Neutrophil (primary cell): ENCODE measurements at regions not wholly inside any gene's neighbourhood (a gene's known extent, or its start where the extent isn't known, plus 50 kb on each side); places are given as distances from the start of the nearest gene placed in this dataset.
"Not testable (repeated sequence)": the region's sequence is repeated elsewhere in the genome, so short reads cannot be mapped to it uniquely, and the experiment has no call there.

Experiments
- H3K27ac ChIP-seq: fragments of 200-600 bp; sonication (generic); 2 replicates; pipeline ENCODE4 v1.5.1; 2016; ENCODE audit warnings: mild to moderate bottlenecking, moderate library complexity
- H3K27me3 ChIP-seq: fragments of 200-600 bp; sonication (generic); 2 replicates; pipeline ENCODE4 v1.6.0; 2016; ENCODE audit warnings: mild to moderate bottlenecking
- H3K36me3 ChIP-seq: fragments of 200-600 bp; sonication (generic); 2 replicates; pipeline ENCODE4 v1.5.1; 2017
- H3K4me1 ChIP-seq, 2 experiments: fragments of 200-600 bp in 1 of 2; sonication (generic) in 1 of 2; 1 replicate in 1 of 2; 2 replicates in 1 of 2; pipeline versions ENCODE4 v1.5.1 to v1.6.1; 2013 to 2016; ENCODE audit warnings: low read depth in 1 of 2, low read length in 1 of 2, mild to moderate bottlenecking in 1 of 2, moderate library complexity in 1 of 2; ENCODE audit not compliant: control insufficient read depth in 1 of 2, insufficient read depth in 1 of 2
- H3K4me3 ChIP-seq, 2 experiments: fragments of 200-600 bp in 1 of 2; sonication (generic) in 1 of 2; 1 replicate in 1 of 2; 2 replicates in 1 of 2; pipeline ENCODE4 v1.5.1; 2013 to 2016; ENCODE audit warnings: low read depth in 1 of 2, low read length in 1 of 2, mild to moderate bottlenecking in 1 of 2, moderate library complexity in 1 of 2
- H3K9me3 ChIP-seq: fragments of 200-600 bp; sonication (generic); 2 replicates; pipeline ENCODE4 v1.5.1; 2016
- TF ChIP-seq, protein P1 (sequence below): fragments of 200-600 bp; sonication (generic); IDR thresholded peaks from 2 replicates; pipeline ENCODE4 v1.5.1; 2016; ENCODE audit warnings: antibody characterized with exemption

DNA sequence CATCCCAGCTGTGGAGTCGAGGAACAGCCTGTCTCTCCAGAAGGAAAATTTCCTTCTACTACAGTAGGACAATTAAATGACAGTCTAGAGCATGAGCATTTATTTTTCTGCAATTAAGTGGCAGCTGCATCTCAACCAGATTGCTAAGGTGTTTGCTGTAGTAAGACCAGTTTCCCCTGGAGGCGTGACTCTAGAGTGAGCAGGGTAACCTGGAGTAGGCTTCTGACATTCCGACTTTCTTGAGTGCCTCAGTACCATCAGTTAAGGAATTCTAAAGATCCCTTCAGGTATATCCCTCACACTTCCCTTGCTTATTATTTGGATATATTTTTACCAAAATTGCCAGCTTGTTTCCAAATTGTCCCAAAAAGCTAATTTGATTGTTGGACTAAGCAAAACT lies 59.2 kb upstream of the IRX2 start:
- H3K4me1 ChIP-seq = no peaks in the 10 kb centered on the region
- no peaks in the 10 kb centered on the region for H3K9me3 ChIP-seq
- TF ChIP-seq, protein P1, sequence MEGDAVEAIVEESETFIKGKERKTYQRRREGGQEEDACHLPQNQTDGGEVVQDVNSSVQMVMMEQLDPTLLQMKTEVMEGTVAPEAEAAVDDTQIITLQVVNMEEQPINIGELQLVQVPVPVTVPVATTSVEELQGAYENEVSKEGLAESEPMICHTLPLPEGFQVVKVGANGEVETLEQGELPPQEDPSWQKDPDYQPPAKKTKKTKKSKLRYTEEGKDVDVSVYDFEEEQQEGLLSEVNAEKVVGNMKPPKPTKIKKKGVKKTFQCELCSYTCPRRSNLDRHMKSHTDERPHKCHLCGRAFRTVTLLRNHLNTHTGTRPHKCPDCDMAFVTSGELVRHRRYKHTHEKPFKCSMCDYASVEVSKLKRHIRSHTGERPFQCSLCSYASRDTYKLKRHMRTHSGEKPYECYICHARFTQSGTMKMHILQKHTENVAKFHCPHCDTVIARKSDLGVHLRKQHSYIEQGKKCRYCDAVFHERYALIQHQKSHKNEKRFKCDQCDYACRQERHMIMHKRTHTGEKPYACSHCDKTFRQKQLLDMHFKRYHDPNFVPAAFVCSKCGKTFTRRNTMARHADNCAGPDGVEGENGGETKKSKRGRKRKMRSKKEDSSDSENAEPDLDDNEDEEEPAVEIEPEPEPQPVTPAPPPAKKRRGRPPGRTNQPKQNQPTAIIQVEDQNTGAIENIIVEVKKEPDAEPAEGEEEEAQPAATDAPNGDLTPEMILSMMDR = no peak
- H3K4me3 ChIP-seq = no peak overlapping the region
- H3K36me3 ChIP-seq = no peaks in the 10 kb centered on the region
- no peak overlapping the region for H3K27ac ChIP-seq
- no peaks in the 10 kb centered on the region for H3K27me3 ChIP-seq

DNA sequence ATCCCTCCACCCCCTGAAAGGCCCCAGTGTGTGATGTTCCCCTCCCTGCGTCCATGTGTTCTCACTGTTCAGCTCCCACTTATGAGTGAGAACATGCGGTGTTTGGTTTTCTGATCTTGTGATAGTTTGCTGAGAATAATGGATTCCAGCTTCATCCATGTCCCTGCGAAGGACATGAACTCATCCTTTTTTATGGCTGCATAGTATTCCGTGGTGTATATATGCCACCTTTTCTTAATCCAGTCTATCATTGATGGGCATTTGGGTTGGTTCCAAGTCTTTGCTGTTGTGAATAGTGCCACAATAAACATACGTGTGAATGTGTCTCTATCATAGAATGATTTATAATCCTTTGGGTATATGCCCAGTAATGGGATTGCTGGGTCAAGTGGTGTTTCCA lies 55.8 kb upstream of the IRX2 start:
- H3K27me3 ChIP-seq, H3K27ac ChIP-seq, H3K4me1 ChIP-seq, H3K9me3 ChIP-seq, H3K36me3 ChIP-seq, H3K4me3 ChIP-seq: not testable (repeated sequence)

DNA sequence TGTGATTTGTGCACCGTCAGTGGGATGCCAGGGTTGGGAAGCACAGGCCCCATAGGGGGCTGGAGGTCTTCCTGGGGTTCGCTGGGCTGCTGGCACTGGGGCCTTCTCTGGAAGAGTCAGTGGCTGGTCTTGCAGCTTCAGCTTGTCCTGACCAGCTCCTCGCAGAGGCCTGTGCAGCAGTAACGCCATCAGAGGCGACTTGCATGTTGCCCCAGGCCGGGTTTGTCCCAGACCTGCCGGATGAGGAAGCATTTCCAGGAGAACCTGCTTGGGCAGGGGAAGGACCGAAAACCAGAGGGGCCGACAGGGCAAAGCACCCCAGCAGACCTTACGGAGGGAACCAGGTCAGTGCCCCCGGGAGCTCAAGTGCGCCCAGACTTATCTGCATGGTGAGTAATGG lies 54.7 kb upstream of the IRX2 start:
- H3K4me1 ChIP-seq = no peaks in the 10 kb centered on the region
- H3K4me3 ChIP-seq = no peak overlapping the region
- no peaks in the 10 kb centered on the region for H3K36me3 ChIP-seq
- H3K27ac ChIP-seq = no peak overlapping the region
- H3K9me3 ChIP-seq = no peaks in the 10 kb centered on the region
- H3K27me3 ChIP-seq = no peaks in the 10 kb centered on the region
- TF ChIP-seq, protein P1 = no peak

DNA sequence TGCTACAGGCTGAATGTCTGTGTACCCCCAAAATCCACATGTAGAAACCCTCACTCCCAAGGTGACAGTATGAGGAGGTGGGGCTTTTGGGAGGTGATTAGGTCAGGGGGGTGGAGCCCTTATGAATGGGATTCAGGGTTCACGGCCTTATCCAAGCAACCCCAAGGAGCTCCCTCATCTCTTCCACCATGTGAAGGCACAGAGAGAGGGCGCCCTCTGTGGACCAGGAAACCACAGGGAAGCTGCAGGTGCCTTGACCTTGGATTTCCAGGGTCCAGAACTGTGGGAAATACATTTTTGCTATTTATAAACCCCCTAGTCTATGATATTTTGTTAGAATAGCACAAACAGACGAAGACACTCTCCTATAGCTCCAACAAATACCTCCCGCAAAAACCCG lies 53.6 kb upstream of the IRX2 start:
- H3K27me3 ChIP-seq = no peaks in the 10 kb centered on the region
- no peaks in the 10 kb centered on the region for H3K9me3 ChIP-seq
- no peaks in the 10 kb centered on the region for H3K4me1 ChIP-seq
- no peaks in the 10 kb centered on the region for H3K36me3 ChIP-seq
- H3K27ac ChIP-seq = no peak overlapping the region
- TF ChIP-seq, protein P1 = no peak
- no peak overlapping the region for H3K4me3 ChIP-seq

DNA sequence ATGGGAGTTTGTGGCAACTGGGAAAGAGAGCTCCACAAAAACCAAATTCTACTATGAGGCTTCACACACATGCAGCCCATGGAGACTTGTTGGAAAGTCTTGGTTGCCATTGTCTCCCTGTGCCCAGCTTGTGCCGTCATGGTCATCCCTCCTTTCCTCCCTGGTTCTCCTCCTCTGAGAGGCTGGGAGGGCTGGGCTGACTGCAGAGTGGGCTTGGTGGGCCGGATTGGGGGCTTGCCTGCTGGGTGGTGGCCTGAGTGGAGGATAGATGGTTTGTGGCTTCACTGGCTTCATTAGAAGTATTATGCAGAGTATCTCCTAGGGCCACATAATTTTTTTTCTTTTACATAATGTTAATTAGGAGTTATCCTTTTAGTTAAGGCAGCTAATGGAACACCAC lies 52.3 kb upstream of the IRX2 start:
- H3K36me3 ChIP-seq = no peaks in the 10 kb centered on the region
- no peaks in the 10 kb centered on the region for H3K9me3 ChIP-seq
- no peak overlapping the region for H3K4me3 ChIP-seq
- no peaks in the 10 kb centered on the region for H3K27me3 ChIP-seq
- TF ChIP-seq, protein P1 = no peak
- H3K27ac ChIP-seq = no peak overlapping the region
- H3K4me1 ChIP-seq = no peaks in the 10 kb centered on the region

DNA sequence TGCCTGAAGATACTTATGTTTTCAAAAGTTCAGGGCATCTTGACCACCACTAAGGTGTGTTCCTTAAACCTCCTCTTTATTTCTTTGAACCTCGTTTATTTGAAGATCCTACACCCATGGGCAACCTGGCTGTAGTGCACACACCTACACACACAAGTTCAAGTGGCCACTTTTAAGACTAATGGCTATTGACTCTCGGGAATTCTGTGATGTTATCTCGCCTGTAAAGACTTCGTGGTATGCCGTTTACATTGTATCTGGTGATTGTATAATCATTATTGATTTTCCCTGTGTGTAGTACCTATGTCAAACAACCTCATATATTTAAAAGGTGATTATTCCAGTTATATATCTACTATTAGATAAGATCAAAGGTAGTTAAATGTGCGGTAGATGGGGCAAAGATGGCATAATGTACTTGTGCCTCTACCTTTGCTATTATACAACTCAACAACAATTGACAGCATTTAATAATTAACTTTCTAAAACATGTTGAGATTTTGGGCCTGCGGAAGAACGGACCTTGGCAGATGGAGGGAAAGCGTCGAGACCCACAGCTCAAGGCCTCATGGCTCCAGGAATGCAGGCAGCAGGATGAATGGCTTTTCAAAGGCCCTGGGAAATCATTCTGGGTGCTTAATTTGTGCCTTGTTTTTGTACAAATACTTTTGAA lies 51.4 kb upstream of the IRX2 start:
- TF ChIP-seq, protein P1 = no peak
- H3K4me1 ChIP-seq = no peaks in the 10 kb centered on the region

More for the DNA sequence above, 51.4 kb upstream of the IRX2 start:
- Histone ChIP-seq H3K27ac (no peak overlapping the region), H3K9me3 (no peaks in the 10 kb centered on the region), H3K36me3 (no peaks in the 10 kb centered on the region), H3K4me3 (no peak overlapping the region), H3K27me3 (no peaks in the 10 kb centered on the region)
